ENCODE measurements at regions not wholly inside any gene's neighbourhood (a gene's known extent, or its start where the extent isn't known, plus 50 kb on each side); places are given as distances from the start of the nearest gene placed in this dataset.

DNA sequence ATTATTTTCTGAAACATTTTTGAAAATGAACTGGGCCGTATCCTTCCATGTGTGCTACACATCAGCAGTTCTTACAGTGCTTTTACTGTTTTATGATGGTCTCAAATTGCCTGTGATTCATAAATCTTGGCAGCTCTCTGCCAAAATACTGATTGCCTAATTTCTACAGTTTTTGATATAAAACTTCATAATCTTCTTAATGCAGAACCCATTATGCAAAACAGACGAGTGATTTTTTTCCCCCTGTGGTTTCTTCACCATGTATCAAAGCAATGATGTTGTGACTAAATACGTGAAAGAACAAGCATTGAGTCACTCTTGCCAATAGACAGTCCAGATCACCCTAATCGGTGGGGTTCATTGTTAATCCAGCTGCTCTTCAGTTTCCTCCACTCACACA, 156.4 kb upstream of the WDR1 start:
- H3K4me3 ChIP-seq (ENCODE audit: insufficient read length, low read depth): no peak overlapping the region

GRCh38 chr4:10272511-10272910, 155.9 kb upstream of the WDR1 start:
- no peak for DNase-seq (ENCODE audit: low read depth, low spot score)
- no peak overlapping the region for H3K9ac ChIP-seq (ENCODE audit: insufficient read length, low read depth)
- no peaks in the 10 kb centered on the region for H3K36me3 ChIP-seq (ENCODE audit: insufficient read depth, insufficient read length, low read length)
- no peaks in the 10 kb centered on the region for H3K27me3 ChIP-seq (ENCODE audit: insufficient read depth, insufficient read length)
- H3K9me3 ChIP-seq (ENCODE audit: insufficient read depth, low read length): no peaks in the 10 kb centered on the region
- no peaks in the 10 kb centered on the region for H3K4me1 ChIP-seq (ENCODE audit: insufficient read depth, insufficient read length)
- no peak for TF ChIP-seq SUZ12 (IDR thresholded peaks at IDR 0.05; ENCODE audit: extremely low read depth, insufficient read depth, insufficient read length)
- no peak for TF ChIP-seq ZNF274 (IDR thresholded peaks at IDR 0.05; ENCODE audit: low read depth, low read length)
- no peak for TF ChIP-seq YY1 (IDR thresholded peaks at IDR 0.05; ENCODE audit: insufficient read depth, insufficient read length)
- no peak overlapping the region for H3K4me3 ChIP-seq (ENCODE audit: insufficient read length, low read depth)

More for the DNA sequence above, 156.4 kb upstream of the WDR1 start:
- no peaks in the 10 kb centered on the region for H3K36me3 ChIP-seq (ENCODE audit: insufficient read depth, insufficient read length, low read length)
- no peaks in the 10 kb centered on the region for H3K27me3 ChIP-seq (ENCODE audit: insufficient read depth, insufficient read length)
- H3K4me1 ChIP-seq (ENCODE audit: insufficient read depth, insufficient read length): no peaks in the 10 kb centered on the region
- H3K9ac ChIP-seq (ENCODE audit: insufficient read length, low read depth): no peak overlapping the region
- TF ChIP-seq SUZ12 (IDR thresholded peaks at IDR 0.05; ENCODE audit: extremely low read depth, insufficient read depth, insufficient read length): no peak
- TF ChIP-seq ZNF274 (IDR thresholded peaks at IDR 0.05; ENCODE audit: low read depth, low read length): no peak
- TF ChIP-seq YY1 (IDR thresholded peaks at IDR 0.05; ENCODE audit: insufficient read depth, insufficient read length): no peak
- H3K9me3 ChIP-seq (ENCODE audit: insufficient read depth, low read length): no peaks in the 10 kb centered on the region
- no peak for DNase-seq (ENCODE audit: low read depth, low spot score)

- TF ChIP-seq SUZ12 (IDR thresholded peaks at IDR 0.05; ENCODE audit: extremely low read depth, insufficient read depth, insufficient read length) (no peak), YY1 (IDR thresholded peaks at IDR 0.05; ENCODE audit: insufficient read depth, insufficient read length) (no peak), ZNF274 (IDR thresholded peaks at IDR 0.05; ENCODE audit: low read depth, low read length) (no peak)
- no peaks in the 10 kb centered on the region for H3K36me3 ChIP-seq (ENCODE audit: insufficient read depth, insufficient read length, low read length)
- H3K4me3 ChIP-seq (ENCODE audit: insufficient read length, low read depth): no peak overlapping the region
- H3K27me3 ChIP-seq (ENCODE audit: insufficient read depth, insufficient read length): peaks cover 2% of the 10 kb centered on the region
- no peaks in the 10 kb centered on the region for H3K4me1 ChIP-seq (ENCODE audit: insufficient read depth, insufficient read length)
- H3K9me3 ChIP-seq (ENCODE audit: insufficient read depth, low read length): no peaks in the 10 kb centered on the region
- DNase-seq (ENCODE audit: low read depth, low spot score): no peak
- H3K9ac ChIP-seq (ENCODE audit: insufficient read length, low read depth): no peak overlapping the region
Measured at GRCh38 chr4:10267066-10267465, 150.5 kb upstream of the WDR1 start.

DNA sequence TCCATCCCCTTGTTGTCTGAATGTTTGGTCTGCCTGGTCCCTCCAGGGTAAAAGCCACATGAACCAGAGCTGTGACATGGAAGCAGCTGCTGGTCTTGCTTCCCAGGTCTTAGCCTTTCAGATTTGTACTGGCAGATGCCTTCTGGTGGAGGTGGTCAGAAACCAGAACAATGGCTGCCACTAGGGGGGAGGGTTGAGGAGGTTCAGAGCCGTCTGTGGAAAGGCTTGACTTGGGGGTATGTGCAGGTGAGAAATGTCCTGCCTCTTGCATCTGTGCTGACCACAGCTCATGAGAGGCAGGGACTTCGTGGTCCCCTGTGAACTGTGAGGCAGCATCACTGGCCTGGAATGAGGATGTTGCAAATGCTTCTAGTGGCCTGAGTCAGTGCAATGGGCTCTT, 144.2 kb upstream of the WDR1 start:
- no peaks in the 10 kb centered on the region for H3K27me3 ChIP-seq (ENCODE audit: insufficient read depth, insufficient read length)
- H3K4me3 ChIP-seq (ENCODE audit: insufficient read length, low read depth): no peak overlapping the region
- no peak for DNase-seq (ENCODE audit: low read depth, low spot score)
- no peak overlapping the region for H3K9ac ChIP-seq (ENCODE audit: insufficient read length, low read depth)
- no peaks in the 10 kb centered on the region for H3K36me3 ChIP-seq (ENCODE audit: insufficient read depth, insufficient read length, low read length)
- no peaks in the 10 kb centered on the region for H3K9me3 ChIP-seq (ENCODE audit: insufficient read depth, low read length)
- no peaks in the 10 kb centered on the region for H3K4me1 ChIP-seq (ENCODE audit: insufficient read depth, insufficient read length)
- no peak for TF ChIP-seq ZNF274 (IDR thresholded peaks at IDR 0.05; ENCODE audit: low read depth, low read length)
- no peak for TF ChIP-seq YY1 (IDR thresholded peaks at IDR 0.05; ENCODE audit: insufficient read depth, insufficient read length)
- TF ChIP-seq SUZ12 (IDR thresholded peaks at IDR 0.05; ENCODE audit: extremely low read depth, insufficient read depth, insufficient read length): no peak

DNA sequence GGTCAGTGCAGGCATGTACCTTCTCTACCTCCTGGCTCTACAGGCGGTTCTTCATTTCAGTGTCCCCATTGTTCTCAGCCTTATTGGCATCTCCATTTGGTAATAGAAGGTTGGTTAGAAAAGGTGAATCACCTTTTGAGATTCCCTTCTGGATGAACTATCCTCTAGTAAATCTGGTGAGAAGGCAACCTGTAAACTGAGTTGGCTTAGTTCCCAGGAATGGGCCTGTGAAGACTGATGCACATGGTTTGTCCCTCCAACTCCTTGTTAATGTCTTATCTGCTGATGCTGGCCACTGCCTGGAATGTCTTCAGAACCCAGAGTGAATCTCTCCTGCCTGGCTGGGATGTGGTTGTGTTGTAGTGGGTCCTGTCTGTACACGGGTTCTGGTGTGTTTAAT, 143.4 kb upstream of the WDR1 start:
- Histone ChIP-seq H3K36me3 (ENCODE audit: insufficient read depth, insufficient read length, low read length) (no peaks in the 10 kb centered on the region), H3K27me3 (ENCODE audit: insufficient read depth, insufficient read length) (no peaks in the 10 kb centered on the region), H3K4me3 (ENCODE audit: insufficient read length, low read depth) (no peak overlapping the region), H3K4me1 (ENCODE audit: insufficient read depth, insufficient read length) (no peaks in the 10 kb centered on the region), H3K9ac (ENCODE audit: insufficient read length, low read depth) (no peak overlapping the region), H3K9me3 (ENCODE audit: insufficient read depth, low read length) (no peaks in the 10 kb centered on the region)
- DNase-seq (ENCODE audit: low read depth, low spot score): no peak
- no peak for TF ChIP-seq SUZ12 (IDR thresholded peaks at IDR 0.05; ENCODE audit: extremely low read depth, insufficient read depth, insufficient read length)
- TF ChIP-seq YY1 (IDR thresholded peaks at IDR 0.05; ENCODE audit: insufficient read depth, insufficient read length): no peak
- no peak for TF ChIP-seq ZNF274 (IDR thresholded peaks at IDR 0.05; ENCODE audit: low read depth, low read length)

- no peak for TF ChIP-seq SUZ12 (IDR thresholded peaks at IDR 0.05; ENCODE audit: extremely low read depth, insufficient read depth, insufficient read length)
- TF ChIP-seq ZNF274 (IDR thresholded peaks at IDR 0.05; ENCODE audit: low read depth, low read length): no peak
- TF ChIP-seq YY1 (IDR thresholded peaks at IDR 0.05; ENCODE audit: insufficient read depth, insufficient read length): no peak
- H3K9ac ChIP-seq (ENCODE audit: insufficient read length, low read depth): no peak overlapping the region
Measured at GRCh38 chr4:10256203-10256602, 139.6 kb upstream of the WDR1 start.

GRCh38 chr4:10253765-10254164, 137.2 kb upstream of the WDR1 start:
- TF ChIP-seq YY1 (IDR thresholded peaks at IDR 0.05; ENCODE audit: insufficient read depth, insufficient read length): no peak
- no peak for TF ChIP-seq SUZ12 (IDR thresholded peaks at IDR 0.05; ENCODE audit: extremely low read depth, insufficient read depth, insufficient read length)
- TF ChIP-seq ZNF274 (IDR thresholded peaks at IDR 0.05; ENCODE audit: low read depth, low read length): no peak
- Histone ChIP-seq H3K27me3 (ENCODE audit: insufficient read depth, insufficient read length) (no peaks in the 10 kb centered on the region), H3K4me3 (ENCODE audit: insufficient read length, low read depth) (no peak overlapping the region), H3K9me3 (ENCODE audit: insufficient read depth, low read length) (no peaks in the 10 kb centered on the region), H3K4me1 (ENCODE audit: insufficient read depth, insufficient read length) (no peaks in the 10 kb centered on the region), H3K36me3 (ENCODE audit: insufficient read depth, insufficient read length, low read length) (no peaks in the 10 kb centered on the region), H3K9ac (ENCODE audit: insufficient read length, low read depth) (no peak overlapping the region)
- DNase-seq (ENCODE audit: low read depth, low spot score): no peak

More at GRCh38 chr4:10256203-10256602, 139.6 kb upstream of the WDR1 start:
- Histone ChIP-seq H3K9me3 (ENCODE audit: insufficient read depth, low read length) (no peaks in the 10 kb centered on the region), H3K4me1 (ENCODE audit: insufficient read depth, insufficient read length) (no peaks in the 10 kb centered on the region), H3K4me3 (ENCODE audit: insufficient read length, low read depth) (no peak overlapping the region), H3K36me3 (ENCODE audit: insufficient read depth, insufficient read length, low read length) (no peaks in the 10 kb centered on the region), H3K27me3 (ENCODE audit: insufficient read depth, insufficient read length) (no peaks in the 10 kb centered on the region)
- DNase-seq (ENCODE audit: low read depth, low spot score): no peak

Measured in NT2/D1 (cell line).